Caco-2 (cell line): ENCODE measurements at regions not wholly inside any gene's neighbourhood (a gene's known extent, or its start where the extent isn't known, plus 50 kb on each side); places are given as distances from the start of the nearest gene placed in this dataset.

Source experiments
- BruUV-seq: library from RNA; stranded (reverse); fragments of 400-500 nt; replicated peaks from 2 replicates; lab custom pipeline; 2021; lab: Mats Ljungman, UMichigan
- CTCF ChIA-PET: fragments of 300-600 bp; sonication (Branson Sonifier 250); formaldehyde crosslinking; loops from one replicate; lab custom pipeline; 2022; ENCODE audit warnings: antibody characterized with exemption; lab: Charles Lee
- POLR2A ChIA-PET: fragments of 300-600 bp; sonication (Branson Sonifier 250); formaldehyde crosslinking; loops from one replicate; lab custom pipeline; 2022; ENCODE audit warnings: antibody characterized with exemption; lab: Charles Lee
- DNase-seq, 2 experiments: peaks; one replicate each; pipeline versions ENCODE4 v3.0.0 to v3.0.0-alpha.2; 2020 to 2022
- H3K27me3 ChIP-seq: replicated peaks from 2 replicates; pipeline ENCODE4 v1.6.0; 2011; ENCODE audit warnings: low read length; ENCODE audit not compliant: control insufficient read depth, insufficient read depth
- H3K36me3 ChIP-seq: 2 replicates; pipeline ENCODE4 v1.5.1; 2011; ENCODE audit warnings: low read length; ENCODE audit not compliant: control insufficient read depth, insufficient read depth
- H3K4me1 ChIP-seq: fragments of 250-450 bp; sonication (Bioruptor Pico); 2 replicates; pipeline ENCODE4 v1.5.1; 2020; ENCODE audit warnings: mild to moderate bottlenecking
- H3K4me3 ChIP-seq: 2 replicates; pipeline ENCODE4 v1.5.1; 2011; ENCODE audit warnings: low read depth, mild to moderate bottlenecking, control low read depth, low read length
- H3K9me3 ChIP-seq: fragments of 250-450 bp; sonication (Bioruptor Pico); 2 replicates; pipeline ENCODE4 v1.5.1; 2020; ENCODE audit warnings: mild to moderate bottlenecking, moderate library complexity
- H3K27ac Mint-ChIP-seq: one replicate; pipeline ENCODE4 v1.8.0; 2022; ENCODE audit warnings: mixed read lengths; ENCODE audit not compliant: unreplicated experiment
- H3K27me3 Mint-ChIP-seq: one replicate; pipeline ENCODE4 v1.8.0; 2022; ENCODE audit warnings: mixed read lengths; ENCODE audit not compliant: insufficient read depth, unreplicated experiment
- H3K36me3 Mint-ChIP-seq: one replicate; pipeline ENCODE4 v1.8.0; 2022; ENCODE audit warnings: mild to moderate bottlenecking, mixed read lengths; ENCODE audit not compliant: insufficient read depth, unreplicated experiment
- H3K4me1 Mint-ChIP-seq: one replicate; pipeline ENCODE4 v1.8.0; 2022; ENCODE audit warnings: low read depth, mixed read lengths; ENCODE audit not compliant: unreplicated experiment
- H3K4me3 Mint-ChIP-seq: one replicate; pipeline ENCODE4 v1.8.0; 2022; ENCODE audit warnings: mild to moderate bottlenecking, moderate library complexity, mixed read lengths; ENCODE audit not compliant: unreplicated experiment
- H3K9me3 Mint-ChIP-seq: one replicate; pipeline ENCODE4 v1.8.0; 2022; ENCODE audit warnings: mixed read lengths; ENCODE audit not compliant: unreplicated experiment
- intact Hi-C: fragments of 100-400 bp; cut with micrococcal nuclease; formaldehyde crosslinking; loops from one replicate; pipeline ENCODE4 v1.10.0; 2022; ENCODE audit not compliant: unreplicated experiment
- TF ChIP-seq, protein P1 (sequence below), 2 experiments: fragments of 200-600 bp in 1 of 2; IDR thresholded peaks; 1 replicate in 1 of 2; 2 replicates in 1 of 2; pipeline versions ENCODE4 v1.5.1 to v1.8.0; 2011 to 2022; ENCODE audit warnings: antibody characterized with exemption in 1 of 2, control low read depth in 1 of 2, inconsistent platforms in 1 of 2, low read depth in 1 of 2, low read length in 1 of 2, mild to moderate bottlenecking in 1 of 2, moderate library complexity in 1 of 2; ENCODE audit not compliant: insufficient read depth in 1 of 2, severe bottlenecking in 1 of 2, unreplicated experiment in 1 of 2

DNA sequence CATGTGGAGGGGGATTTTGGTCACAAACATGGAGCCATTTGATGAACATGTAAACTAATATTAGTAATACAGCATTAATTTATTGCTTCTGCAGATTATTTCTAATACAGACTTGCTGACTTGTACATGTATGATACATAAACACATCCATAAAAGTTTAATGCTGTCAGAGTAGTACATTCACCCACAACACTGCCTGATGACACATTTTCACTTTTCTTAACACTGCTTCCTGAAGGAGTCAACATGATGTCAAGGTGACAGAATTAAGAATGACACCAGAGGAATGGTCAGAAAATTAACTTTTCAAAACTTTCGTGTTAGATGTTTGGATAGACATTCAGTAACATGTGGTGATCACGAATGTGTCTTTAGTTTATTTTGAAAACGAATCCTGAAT, 199.4 kb downstream of the SATB1 start:
- CTCF ChIA-PET: no interaction called here
- BruUV-seq: no TSS peak
- no peaks in the 10 kb centered on the region for H3K9me3 ChIP-seq
- no peaks in the 10 kb centered on the region for H3K4me1 ChIP-seq
- Mint-ChIP-seq H3K27me3 (no peaks in the 10 kb centered on the region), H3K36me3 (no peaks in the 10 kb centered on the region), H3K4me3 (no peak overlapping the region), H3K9me3 (no peaks in the 10 kb centered on the region), H3K27ac (no peak overlapping the region), H3K4me1 (no peaks in the 10 kb centered on the region)
- TF ChIP-seq, protein P1, sequence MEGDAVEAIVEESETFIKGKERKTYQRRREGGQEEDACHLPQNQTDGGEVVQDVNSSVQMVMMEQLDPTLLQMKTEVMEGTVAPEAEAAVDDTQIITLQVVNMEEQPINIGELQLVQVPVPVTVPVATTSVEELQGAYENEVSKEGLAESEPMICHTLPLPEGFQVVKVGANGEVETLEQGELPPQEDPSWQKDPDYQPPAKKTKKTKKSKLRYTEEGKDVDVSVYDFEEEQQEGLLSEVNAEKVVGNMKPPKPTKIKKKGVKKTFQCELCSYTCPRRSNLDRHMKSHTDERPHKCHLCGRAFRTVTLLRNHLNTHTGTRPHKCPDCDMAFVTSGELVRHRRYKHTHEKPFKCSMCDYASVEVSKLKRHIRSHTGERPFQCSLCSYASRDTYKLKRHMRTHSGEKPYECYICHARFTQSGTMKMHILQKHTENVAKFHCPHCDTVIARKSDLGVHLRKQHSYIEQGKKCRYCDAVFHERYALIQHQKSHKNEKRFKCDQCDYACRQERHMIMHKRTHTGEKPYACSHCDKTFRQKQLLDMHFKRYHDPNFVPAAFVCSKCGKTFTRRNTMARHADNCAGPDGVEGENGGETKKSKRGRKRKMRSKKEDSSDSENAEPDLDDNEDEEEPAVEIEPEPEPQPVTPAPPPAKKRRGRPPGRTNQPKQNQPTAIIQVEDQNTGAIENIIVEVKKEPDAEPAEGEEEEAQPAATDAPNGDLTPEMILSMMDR (IDR thresholded peaks at IDR 0.05; ENCODE audit: insufficient read depth in 1 of 2, low read depth in 1 of 2, low read length in 1 of 2, severe bottlenecking in 1 of 2, unreplicated experiment in 1 of 2): no peak
- no peaks in the 10 kb centered on the region for H3K36me3 ChIP-seq
- intact Hi-C loops: no loop called here
- no peak overlapping the region for H3K4me3 ChIP-seq
- no peaks in the 10 kb centered on the region for H3K27me3 ChIP-seq
- POLR2A ChIA-PET: no interaction called here
- DNase-seq: no peak

DNA sequence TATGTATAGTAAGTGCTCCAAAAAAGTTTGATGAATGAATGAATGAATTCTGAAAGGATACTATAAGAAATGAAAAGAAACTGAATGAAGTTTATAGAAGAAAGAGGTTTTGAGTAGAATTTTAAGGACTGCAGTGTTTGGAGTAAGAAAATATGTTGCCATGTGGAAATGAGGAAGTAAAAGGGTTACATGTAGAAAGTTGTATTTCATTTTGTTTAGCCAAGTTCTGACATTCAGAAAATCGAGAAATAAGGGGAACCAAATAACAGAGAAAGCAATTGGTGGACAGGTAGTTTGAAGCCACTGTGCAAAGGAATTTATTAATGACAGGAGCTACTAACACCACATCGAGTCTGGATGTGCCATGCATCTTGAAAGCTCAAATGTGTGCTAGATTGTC, 200.7 kb downstream of the SATB1 start:
- ChIA-PET CTCF (no interaction called here), POLR2A (no interaction called here)
- Mint-ChIP-seq H3K4me1 (no peaks in the 10 kb centered on the region), H3K27me3 (no peaks in the 10 kb centered on the region), H3K4me3 (no peak overlapping the region), H3K36me3 (no peaks in the 10 kb centered on the region), H3K27ac (no peak overlapping the region), H3K9me3 (no peaks in the 10 kb centered on the region)
- Histone ChIP-seq H3K4me1 (no peaks in the 10 kb centered on the region), H3K4me3 (no peak overlapping the region), H3K36me3 (no peaks in the 10 kb centered on the region), H3K9me3 (no peaks in the 10 kb centered on the region), H3K27me3 (no peaks in the 10 kb centered on the region)
- intact Hi-C loops: no loop called here
- TF ChIP-seq, protein P1 (IDR thresholded peaks at IDR 0.05; ENCODE audit: insufficient read depth in 1 of 2, low read depth in 1 of 2, low read length in 1 of 2, severe bottlenecking in 1 of 2, unreplicated experiment in 1 of 2): no peak
- no peak for DNase-seq
- no TSS peak for BruUV-seq

DNA sequence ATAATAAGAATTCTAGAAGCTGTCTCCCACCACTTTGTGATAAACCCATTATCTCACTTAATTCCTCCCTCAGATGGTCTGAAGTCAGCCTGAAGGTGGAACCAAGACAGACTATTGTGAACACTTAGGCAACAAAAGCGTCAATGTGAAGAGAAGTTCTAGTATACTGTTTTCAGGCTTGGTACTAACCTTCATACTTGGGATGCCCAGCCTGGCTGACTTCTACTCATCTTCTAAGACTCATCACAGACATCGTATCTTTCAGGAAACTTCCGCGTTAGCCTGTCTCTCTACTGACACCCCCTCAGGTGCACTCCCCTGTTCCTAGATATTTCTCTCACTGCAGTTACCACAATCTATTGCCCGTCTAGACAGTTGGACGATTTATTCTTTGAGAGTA, 201.2 kb downstream of the SATB1 start:
- BruUV-seq: no TSS peak
- Histone ChIP-seq H3K27me3 (no peaks in the 10 kb centered on the region), H3K4me1 (no peaks in the 10 kb centered on the region), H3K9me3 (no peaks in the 10 kb centered on the region), H3K4me3 (no peak overlapping the region), H3K36me3 (no peaks in the 10 kb centered on the region)
- Mint-ChIP-seq H3K27me3 (no peaks in the 10 kb centered on the region), H3K9me3 (no peaks in the 10 kb centered on the region), H3K36me3 (no peaks in the 10 kb centered on the region), H3K4me3 (no peak overlapping the region), H3K4me1 (no peaks in the 10 kb centered on the region), H3K27ac (no peak overlapping the region)
- no peak for DNase-seq
- ChIA-PET POLR2A (no interaction called here), CTCF (no interaction called here)
- intact Hi-C loops: no loop called here
- TF ChIP-seq, protein P1 (IDR thresholded peaks at IDR 0.05; ENCODE audit: insufficient read depth in 1 of 2, low read depth in 1 of 2, low read length in 1 of 2, severe bottlenecking in 1 of 2, unreplicated experiment in 1 of 2): no peak
